ENCODE measurements at regions not wholly inside any gene's neighbourhood (a gene's known extent, or its start where the extent isn't known, plus 50 kb on each side); places are given as distances from the start of the nearest gene placed in this dataset.

DNA sequence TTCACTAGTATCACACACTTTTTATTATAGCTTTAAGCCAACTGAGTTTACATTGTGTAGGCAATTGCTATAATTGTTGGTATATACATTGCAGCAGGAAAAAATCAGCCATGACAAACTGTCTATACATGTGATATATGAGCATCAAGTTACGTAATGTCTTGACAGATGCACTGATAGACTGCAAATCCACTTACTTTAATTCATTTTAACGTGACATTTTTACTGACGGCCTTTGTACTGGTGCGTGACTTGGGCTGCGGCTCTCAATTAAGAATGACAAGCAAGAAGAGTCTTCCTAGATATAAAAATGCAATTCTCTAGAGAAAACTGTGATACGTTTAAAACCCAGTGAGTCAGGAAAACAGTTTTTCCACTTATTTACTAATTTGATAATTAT is 143.8 kb downstream of the ACTRT1 start (continued):
- TF ChIP-seq NFYB (CRISPR knock-in tag; conservative IDR thresholded peaks at IDR 0.05; ENCODE audit: low read depth) (no peak), FOXK1 (CRISPR knock-in tag; IDR thresholded peaks at IDR 0.05) (no peak), MYBL2 (CRISPR knock-in tag; IDR thresholded peaks at IDR 0.05) (no peak)

DNA sequence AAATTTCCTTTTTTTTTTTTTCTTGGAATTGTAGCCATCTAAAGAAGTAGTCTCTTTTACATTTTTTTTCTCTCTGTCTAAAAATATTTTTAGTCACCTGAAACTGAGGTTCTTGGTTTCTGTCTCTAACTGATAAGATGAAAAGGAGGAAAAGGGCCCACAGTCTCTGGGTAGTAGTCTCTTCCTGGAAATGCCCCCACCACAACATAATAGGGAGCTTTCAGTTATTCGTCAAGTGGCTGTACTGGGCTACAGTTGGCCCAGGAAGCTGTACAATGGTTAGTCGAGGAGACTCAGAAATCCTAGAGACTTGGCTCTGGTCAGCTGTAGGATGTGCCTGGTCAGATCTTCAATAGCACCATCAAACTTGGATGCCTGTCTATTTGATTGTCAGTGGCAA is 163.4 kb downstream of the ACTRT1 start:
- Mint-ChIP-seq H3K4me1 (no peaks in the 10 kb centered on the region), H3K27me3 (ENCODE audit: low read depth) (no peaks in the 10 kb centered on the region), H3K27ac (no peak overlapping the region), H3K9me3 (peaks cover 9% of the 10 kb centered on the region; the same call in 1 of the 2 replicates), H3K4me3 (no peak overlapping the region), H3K36me3 (no peaks in the 10 kb centered on the region)
- no peak for ATAC-seq
- no peak for TF ChIP-seq CREB1 (CRISPR knock-in tag; IDR thresholded peaks at IDR 0.05)
- CTCF ChIA-PET, result no interaction called here
- POLR2A ChIA-PET, result no interaction called here
- no peak for DNase-seq (ENCODE audit: low spot score)

DNA sequence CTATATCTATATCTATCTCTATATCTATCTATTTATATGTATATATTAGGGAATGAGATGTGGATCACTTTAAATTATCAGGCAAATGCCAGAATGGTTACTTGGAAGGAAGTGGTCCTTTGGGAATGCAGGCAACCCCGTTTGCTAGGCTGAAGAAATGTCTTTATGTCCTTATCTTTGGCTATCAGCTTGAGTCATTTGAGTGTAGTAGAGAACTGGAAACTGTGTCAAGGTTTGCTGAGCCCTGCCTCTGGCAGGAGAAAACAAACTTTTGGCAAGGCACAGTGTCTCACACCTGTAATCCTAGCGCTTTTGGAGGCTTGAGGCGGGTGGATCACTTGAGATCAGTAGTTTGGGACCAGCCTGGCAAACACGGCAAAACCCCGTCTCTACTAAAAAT is 167.3 kb downstream of the ACTRT1 start:
- H3K27ac Mint-ChIP-seq, result no peak overlapping the region
- no peaks in the 10 kb centered on the region for H3K36me3 Mint-ChIP-seq
- POLR2A ChIA-PET, result no interaction called here
- CTCF ChIA-PET, result no interaction called here
- no peak overlapping the region for H3K4me3 Mint-ChIP-seq
- ATAC-seq (no peak), DNase-seq (ENCODE audit: low spot score) (no peak)
- no peaks in the 10 kb centered on the region for H3K27me3 Mint-ChIP-seq (ENCODE audit: low read depth)
- no peaks in the 10 kb centered on the region for H3K4me1 Mint-ChIP-seq
- H3K9me3 Mint-ChIP-seq, result 0 out of 2 replicates have a peak, but pooled peaks cover 2% of the 10 kb centered on the region
- TF ChIP-seq, protein P1, sequence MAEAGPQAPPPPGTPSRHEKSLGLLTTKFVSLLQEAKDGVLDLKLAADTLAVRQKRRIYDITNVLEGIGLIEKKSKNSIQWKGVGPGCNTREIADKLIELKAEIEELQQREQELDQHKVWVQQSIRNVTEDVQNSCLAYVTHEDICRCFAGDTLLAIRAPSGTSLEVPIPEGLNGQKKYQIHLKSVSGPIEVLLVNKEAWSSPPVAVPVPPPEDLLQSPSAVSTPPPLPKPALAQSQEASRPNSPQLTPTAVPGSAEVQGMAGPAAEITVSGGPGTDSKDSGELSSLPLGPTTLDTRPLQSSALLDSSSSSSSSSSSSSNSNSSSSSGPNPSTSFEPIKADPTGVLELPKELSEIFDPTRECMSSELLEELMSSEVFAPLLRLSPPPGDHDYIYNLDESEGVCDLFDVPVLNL (CRISPR knock-in tag; IDR thresholded peaks at IDR 0.05; ENCODE audit: borderline replicate concordance, low read depth), result no peak
- TF ChIP-seq JAZF1 (CRISPR knock-in tag; IDR thresholded peaks at IDR 0.05) (no peak), TEAD4 (CRISPR knock-in tag; IDR thresholded peaks at IDR 0.05) (no peak), FOXK1 (CRISPR knock-in tag; IDR thresholded peaks at IDR 0.05) (no peak), NFE2L1 (CRISPR knock-in tag; IDR thresholded peaks at IDR 0.05) (no peak), PREB (CRISPR knock-in tag; IDR thresholded peaks at IDR 0.05; ENCODE audit: borderline replicate concordance) (no peak), CBFB (CRISPR knock-in tag; IDR thresholded peaks at IDR 0.05; ENCODE audit: low read depth) (no peak), RELA (CRISPR knock-in tag; IDR thresholded peaks at IDR 0.05; ENCODE audit: borderline replicate concordance) (no peak), ATF1 (CRISPR knock-in tag; IDR thresholded peaks at IDR 0.05) (no peak), NFYB (CRISPR knock-in tag; conservative IDR thresholded peaks at IDR 0.05; ENCODE audit: low read depth) (no peak), JUN (CRISPR knock-in tag; IDR thresholded peaks at IDR 0.05) (no peak), ZNF263 (CRISPR knock-in tag; IDR thresholded peaks at IDR 0.05; ENCODE audit: low read depth) (no peak), HMGXB4 (CRISPR knock-in tag; IDR thresholded peaks at IDR 0.05) (no peak), ZMAT4 (CRISPR knock-in tag; IDR thresholded peaks at IDR 0.05) (no peak), CTCF (IDR thresholded peaks at IDR 0.05) (no peak), NR2C2 (CRISPR knock-in tag; IDR thresholded peaks at IDR 0.05) (no peak)
- TF ChIP-seq, protein P2, sequence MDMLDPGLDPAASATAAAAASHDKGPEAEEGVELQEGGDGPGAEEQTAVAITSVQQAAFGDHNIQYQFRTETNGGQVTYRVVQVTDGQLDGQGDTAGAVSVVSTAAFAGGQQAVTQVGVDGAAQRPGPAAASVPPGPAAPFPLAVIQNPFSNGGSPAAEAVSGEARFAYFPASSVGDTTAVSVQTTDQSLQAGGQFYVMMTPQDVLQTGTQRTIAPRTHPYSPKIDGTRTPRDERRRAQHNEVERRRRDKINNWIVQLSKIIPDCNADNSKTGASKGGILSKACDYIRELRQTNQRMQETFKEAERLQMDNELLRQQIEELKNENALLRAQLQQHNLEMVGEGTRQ (CRISPR knock-in tag; IDR thresholded peaks at IDR 0.05), result no peak
- TF ChIP-seq, protein P3, sequence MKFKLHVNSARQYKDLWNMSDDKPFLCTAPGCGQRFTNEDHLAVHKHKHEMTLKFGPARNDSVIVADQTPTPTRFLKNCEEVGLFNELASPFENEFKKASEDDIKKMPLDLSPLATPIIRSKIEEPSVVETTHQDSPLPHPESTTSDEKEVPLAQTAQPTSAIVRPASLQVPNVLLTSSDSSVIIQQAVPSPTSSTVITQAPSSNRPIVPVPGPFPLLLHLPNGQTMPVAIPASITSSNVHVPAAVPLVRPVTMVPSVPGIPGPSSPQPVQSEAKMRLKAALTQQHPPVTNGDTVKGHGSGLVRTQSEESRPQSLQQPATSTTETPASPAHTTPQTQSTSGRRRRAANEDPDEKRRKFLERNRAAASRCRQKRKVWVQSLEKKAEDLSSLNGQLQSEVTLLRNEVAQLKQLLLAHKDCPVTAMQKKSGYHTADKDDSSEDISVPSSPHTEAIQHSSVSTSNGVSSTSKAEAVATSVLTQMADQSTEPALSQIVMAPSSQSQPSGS (CRISPR knock-in tag; IDR thresholded peaks at IDR 0.05; ENCODE audit: borderline replicate concordance, low read depth), result no peak
- TF ChIP-seq, protein P4, sequence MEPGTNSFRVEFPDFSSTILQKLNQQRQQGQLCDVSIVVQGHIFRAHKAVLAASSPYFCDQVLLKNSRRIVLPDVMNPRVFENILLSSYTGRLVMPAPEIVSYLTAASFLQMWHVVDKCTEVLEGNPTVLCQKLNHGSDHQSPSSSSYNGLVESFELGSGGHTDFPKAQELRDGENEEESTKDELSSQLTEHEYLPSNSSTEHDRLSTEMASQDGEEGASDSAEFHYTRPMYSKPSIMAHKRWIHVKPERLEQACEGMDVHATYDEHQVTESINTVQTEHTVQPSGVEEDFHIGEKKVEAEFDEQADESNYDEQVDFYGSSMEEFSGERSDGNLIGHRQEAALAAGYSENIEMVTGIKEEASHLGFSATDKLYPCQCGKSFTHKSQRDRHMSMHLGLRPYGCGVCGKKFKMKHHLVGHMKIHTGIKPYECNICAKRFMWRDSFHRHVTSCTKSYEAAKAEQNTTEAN (CRISPR knock-in tag; IDR thresholded peaks at IDR 0.05), result no peak
